ENCODE measurements at regions not wholly inside any gene's neighbourhood (a gene's known extent, or its start where the extent isn't known, plus 50 kb on each side); places are given as distances from the start of the nearest gene placed in this dataset.

- DNase-seq (ENCODE audit: low read depth) = peak; percentile 70
These were observed 266.6 kb downstream of the POLR1F start for GRCh38 chr7:19442016-19442785.

DNA sequence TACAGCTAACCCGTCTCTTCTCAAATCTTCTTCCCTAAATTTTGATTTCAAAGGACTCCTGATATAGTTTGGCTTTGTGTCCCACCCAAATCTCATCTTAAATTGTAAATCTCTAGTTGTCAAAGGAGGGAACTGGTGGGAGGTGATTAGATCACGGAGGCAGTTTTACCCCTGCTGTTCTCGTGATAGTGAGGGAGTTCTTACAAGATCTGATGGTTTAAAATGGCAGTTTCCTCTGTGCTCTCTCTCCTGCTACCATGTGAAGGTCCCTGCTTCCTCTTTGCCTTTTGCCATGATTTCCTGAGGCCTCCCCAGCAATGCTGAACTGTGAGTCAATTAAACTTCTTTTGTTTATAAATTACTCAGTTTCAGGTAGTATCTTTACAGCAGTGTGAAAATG, 269.3 kb downstream of the POLR1F start:
- DNase-seq (ENCODE audit: low read depth) = no peak

- DNase-seq (ENCODE audit: low read depth) = no peak
These were observed 271.4 kb downstream of the POLR1F start for GRCh38 chr7:19437446-19437845.

- DNase-seq (ENCODE audit: low read depth) = no peak
These were observed 280.9 kb downstream of the POLR1F start for GRCh38 chr7:19427944-19428343.

- DNase-seq (ENCODE audit: low read depth) = no peak
These were observed 276.6 kb upstream of the FERD3L start for GRCh38 chr7:19421861-19422260.

GRCh38 chr7:19417231-19417630, 272.0 kb upstream of the FERD3L start:
- no peak for DNase-seq (ENCODE audit: low read depth)

DNA sequence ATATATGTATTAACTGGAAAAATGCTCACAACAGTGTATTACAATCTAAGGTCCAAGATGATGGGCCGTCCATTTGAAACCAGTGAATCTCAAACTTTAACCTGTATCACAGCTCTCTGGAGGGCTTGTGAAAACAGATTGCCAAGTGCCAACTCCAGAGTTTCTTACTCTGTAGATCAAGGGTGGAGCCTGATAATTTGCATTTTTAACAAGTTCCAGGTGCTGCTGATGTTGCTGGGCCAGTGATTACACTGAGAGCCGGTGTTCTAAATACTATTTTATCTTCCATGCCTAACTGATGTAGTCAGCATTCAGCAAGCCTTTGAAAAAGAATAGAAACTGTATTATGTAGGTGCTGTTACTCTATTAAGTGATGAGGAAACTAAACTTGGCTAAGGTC, 269.9 kb upstream of the FERD3L start:
- DNase-seq (ENCODE audit: low read depth) = no peak

DNA sequence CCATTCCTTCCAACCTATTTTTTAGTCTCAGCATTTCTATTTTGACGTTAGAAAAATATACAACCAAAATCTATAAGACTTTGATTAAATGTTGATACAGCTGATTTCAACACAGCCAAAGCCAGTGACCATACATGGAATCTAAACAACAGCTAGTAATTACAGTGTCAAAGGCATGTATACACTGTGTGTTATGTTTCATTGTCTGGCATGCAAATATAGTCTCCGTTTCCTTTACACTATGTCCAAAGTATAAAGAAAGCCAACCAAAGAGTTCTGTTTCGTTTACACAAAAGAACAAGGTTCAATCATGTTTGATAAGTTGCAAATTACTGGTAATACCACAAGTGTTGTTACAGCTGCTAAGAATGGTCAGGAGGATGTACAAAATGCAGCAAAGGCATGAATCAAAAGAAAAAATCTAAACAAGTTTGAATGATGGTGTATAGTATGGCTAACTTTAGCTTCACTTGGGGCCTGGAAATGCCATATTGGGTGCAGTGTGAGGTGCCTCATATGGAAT, 268.3 kb upstream of the FERD3L start:
- no peak for DNase-seq (ENCODE audit: low read depth)

DNA sequence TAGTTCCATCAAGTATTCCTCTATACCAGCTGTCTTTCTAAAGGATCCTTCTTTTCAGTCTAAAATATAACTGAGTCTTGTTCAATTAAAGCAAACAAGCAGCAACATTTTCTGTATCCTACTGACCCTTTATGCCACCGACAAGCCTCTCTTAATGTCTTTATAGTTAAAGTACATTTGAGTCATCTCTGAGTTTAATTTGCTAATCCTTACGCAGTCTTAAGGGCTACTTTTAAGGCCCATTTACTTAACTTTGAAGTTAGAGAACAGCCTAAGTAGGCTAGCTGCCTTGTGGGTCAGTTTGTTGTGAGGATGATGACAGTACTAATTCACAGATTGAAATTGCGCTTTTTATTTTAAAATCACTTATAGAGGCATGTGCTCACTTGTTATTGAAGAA, 265.5 kb upstream of the FERD3L start:
- DNase-seq (ENCODE audit: low read depth) = no peak

DNA sequence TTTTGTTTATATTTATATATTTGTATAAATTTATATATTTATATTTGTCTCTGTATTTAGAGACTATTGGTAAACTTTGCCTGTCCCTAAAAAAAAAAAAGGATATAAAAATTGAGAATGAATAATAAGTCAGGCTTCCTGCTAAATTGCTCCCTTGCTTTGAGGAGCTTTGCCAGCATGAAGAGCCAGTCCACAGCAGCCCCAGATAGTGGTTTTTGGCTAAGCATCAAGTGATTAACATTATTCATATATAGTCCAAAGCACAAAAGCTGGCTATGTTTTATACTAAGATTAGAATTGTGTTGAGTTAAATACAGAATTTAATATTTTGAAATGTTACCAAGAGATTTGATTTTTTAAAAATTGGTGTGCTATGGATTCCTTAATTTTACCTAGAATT, 264.9 kb upstream of the FERD3L start:
- DNase-seq (ENCODE audit: low read depth) = peak; percentile 32

- no peak for DNase-seq (ENCODE audit: low read depth)
These were observed 263.5 kb upstream of the FERD3L start for GRCh38 chr7:19408706-19409220.

GRCh38 chr7:19407270-19407669, 262.0 kb upstream of the FERD3L start:
- no peak for DNase-seq (ENCODE audit: low read depth)

- peak; percentile 83 for DNase-seq (ENCODE audit: low read depth)
These were observed 260.3 kb upstream of the FERD3L start for GRCh38 chr7:19405541-19405940.

- peak; percentile 97 for DNase-seq (ENCODE audit: low read depth)
These were observed 259.7 kb upstream of the FERD3L start for GRCh38 chr7:19404912-19405329.

DNA sequence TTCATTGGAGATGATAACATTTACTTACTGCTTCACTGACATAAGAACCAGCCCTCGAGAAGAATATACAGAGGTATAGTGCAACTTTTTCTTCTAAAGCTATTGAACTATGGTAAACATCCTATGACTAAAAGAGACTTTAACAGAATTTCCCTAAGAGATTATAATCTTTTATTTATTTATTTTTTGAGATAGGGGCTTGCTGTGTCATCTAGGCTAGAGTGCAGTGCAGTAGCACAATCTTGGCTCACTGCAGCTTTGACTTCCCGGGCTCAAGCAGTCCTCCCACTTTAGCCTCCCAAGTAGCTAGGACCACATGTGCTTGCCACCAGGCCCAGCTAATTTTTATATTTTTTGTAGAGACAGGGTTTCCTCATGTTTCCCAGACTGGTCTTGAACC, 258.5 kb upstream of the FERD3L start:
- DNase-seq (ENCODE audit: low read depth) = peak; percentile 13

GRCh38 chr7:19401461-19401860, 256.2 kb upstream of the FERD3L start:
- DNase-seq (ENCODE audit: low read depth) = no peak

DNA sequence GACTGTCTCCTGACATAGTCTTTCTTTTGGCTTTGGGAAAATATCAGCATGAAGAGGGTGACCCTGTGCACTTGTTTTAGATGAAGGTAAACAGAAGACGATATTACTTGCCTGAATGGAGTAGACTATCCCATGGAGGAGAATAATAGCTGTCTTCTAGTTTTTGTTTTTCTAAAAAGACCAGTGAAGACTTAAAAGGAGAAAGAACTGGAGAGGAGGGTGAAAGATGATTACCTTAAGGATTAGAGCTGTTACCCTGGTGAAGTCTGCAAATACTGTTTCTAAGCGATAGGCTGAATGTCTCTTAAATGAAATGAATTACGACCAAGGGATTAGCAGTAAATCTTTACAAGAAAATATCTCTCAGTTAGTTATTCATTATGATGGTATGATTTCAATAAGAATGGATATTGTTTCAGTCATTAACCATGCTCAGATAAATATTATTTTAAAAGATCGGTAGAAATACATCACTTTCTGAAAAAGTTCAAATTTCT, 255.6 kb upstream of the FERD3L start:
- no peak for DNase-seq (ENCODE audit: low read depth)

DNA sequence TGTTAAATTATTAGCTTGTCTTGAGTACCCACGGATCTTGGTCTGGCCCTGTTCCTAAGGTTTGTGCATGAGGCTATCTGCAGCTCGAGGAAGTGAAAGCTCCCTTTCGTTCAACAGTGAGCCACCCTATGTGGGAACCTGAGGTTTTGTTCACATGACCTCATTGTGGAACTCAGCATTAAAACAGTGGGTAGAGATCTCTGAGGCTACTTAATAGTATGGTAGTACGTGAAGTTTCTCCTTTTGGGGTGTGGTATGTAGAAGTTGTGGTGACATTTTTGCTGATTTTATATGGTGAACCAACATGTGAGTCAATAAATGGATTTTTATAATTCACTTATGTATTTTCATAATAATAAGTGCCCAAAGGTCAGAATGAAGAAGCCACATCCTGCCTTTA, 252.7 kb upstream of the FERD3L start:
- DNase-seq (ENCODE audit: low read depth) = peak; percentile 16

GRCh38 chr7:19392246-19392645, 247.0 kb upstream of the FERD3L start:
- DNase-seq (ENCODE audit: low read depth) = peak; percentile 78

DNA sequence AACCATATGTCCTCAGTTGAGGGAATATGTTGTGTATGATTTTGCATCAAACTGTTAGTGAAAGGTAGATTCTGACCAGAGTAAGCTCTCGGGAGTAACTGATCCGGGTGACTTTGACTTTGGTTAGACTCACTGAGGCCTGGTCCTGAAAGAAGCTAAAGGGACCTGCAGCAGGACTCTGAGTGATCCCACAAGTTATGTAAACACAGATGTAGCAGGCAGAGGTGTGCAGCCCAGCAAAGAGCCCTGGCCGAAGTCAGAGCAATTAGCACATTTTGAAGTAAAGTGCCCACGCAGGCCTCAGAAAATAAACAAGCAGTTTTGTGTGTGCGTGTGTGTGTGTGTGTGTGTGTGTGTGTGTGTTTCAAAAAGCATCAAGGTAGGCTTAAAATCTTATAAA, 245.6 kb upstream of the FERD3L start:
- DNase-seq (ENCODE audit: low read depth) = no peak

DNA sequence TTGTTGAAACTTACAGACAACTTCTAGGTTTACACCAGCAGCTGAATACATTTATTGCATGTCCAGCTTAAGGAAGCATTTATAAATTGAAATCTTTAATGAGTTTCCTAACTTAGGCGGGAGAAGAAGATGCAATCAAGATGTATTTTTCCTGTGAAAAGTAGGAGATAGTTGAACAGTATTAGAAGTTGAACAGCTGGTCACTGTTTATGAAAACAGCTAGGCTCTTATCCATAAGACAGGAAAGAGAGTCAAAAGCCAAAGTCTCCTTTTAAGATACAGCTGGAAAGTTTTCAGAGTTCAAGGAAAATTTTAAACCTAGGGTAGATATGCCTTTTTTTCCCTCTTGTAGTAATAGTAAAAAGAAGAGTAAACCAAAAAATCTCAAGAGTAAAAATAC, 236.1 kb upstream of the FERD3L start:
- no peak for DNase-seq (ENCODE audit: low read depth)

GRCh38 chr7:19378345-19378714, 233.1 kb upstream of the FERD3L start:
- DNase-seq (ENCODE audit: low read depth) = no peak

- DNase-seq (ENCODE audit: low read depth) = peak; percentile 38
These were observed 232.6 kb upstream of the FERD3L start for GRCh38 chr7:19377611-19378344.
